ENCODE measurements at regions not wholly inside any gene's neighbourhood (a gene's known extent, or its start where the extent isn't known, plus 50 kb on each side); places are given as distances from the start of the nearest gene placed in this dataset.

- Histone ChIP-seq H3K27me3 (ENCODE audit: insufficient read depth, low read length) (peaks cover 65% of the 10 kb centered on the region), H3K4me2 (ENCODE audit: low read length) (no peak overlapping the region), H3K27ac (ENCODE audit: low read depth, low read length) (no peak overlapping the region), H3K9me2 (ENCODE audit: insufficient read depth) (no peaks in the 10 kb centered on the region), H3K4me1 (ENCODE audit: control insufficient read depth in 1 of 2, insufficient read depth in 2 of 2, low read length in 2 of 2) (no peaks in the 10 kb centered on the region), H3K79me2 (ENCODE audit: insufficient read depth, low read length) (no peaks in the 10 kb centered on the region), H2AFZ (ENCODE audit: low read depth, low read length, poor library complexity, severe bottlenecking) (no peak overlapping the region), H3K9ac (ENCODE audit: low read length) (no peak overlapping the region), H3K4me3 (replicated peaks in 1 of 2; ENCODE audit: low read depth in 1 of 2, low read length in 2 of 2) (no peak overlapping the region), H3K36me3 (ENCODE audit: control insufficient read depth in 1 of 2, insufficient read depth in 2 of 2, low read length in 2 of 2) (no peaks in the 10 kb centered on the region), H4K20me1 (ENCODE audit: insufficient read depth) (no peaks in the 10 kb centered on the region), H3K9me3 (ENCODE audit: control insufficient read depth in 1 of 2, insufficient read depth in 1 of 2, low read depth in 1 of 2, low read length in 2 of 2) (no peaks in the 10 kb centered on the region)
- ATAC-seq (no peak), DNase-seq (ENCODE audit: low read depth, low spot score) (no peak)
- BruUV-seq (replicated peaks) = no TSS peak
- TF ChIP-seq MAX (IDR thresholded peaks at IDR 0.05) = no peak
- no peak for TF ChIP-seq ATF3 (IDR thresholded peaks at IDR 0.05)
- TF ChIP-seq RAD21 (IDR thresholded peaks at IDR 0.05; ENCODE audit: low read depth) = no peak
- TF ChIP-seq SP1 (IDR thresholded peaks at IDR 0.05; ENCODE audit: low read depth) = no peak
- TF ChIP-seq EZH2phosphoT487 (IDR thresholded peaks at IDR 0.05; ENCODE audit: borderline replicate concordance) = no peak
- no peak for TF ChIP-seq ZBTB33 (IDR thresholded peaks at IDR 0.05; ENCODE audit: extremely low read depth, insufficient replicate concordance, low read length)
- no peak for TF ChIP-seq POLR2A (IDR thresholded peaks at IDR 0.05; ENCODE audit: borderline replicate concordance, extremely low read depth, insufficient read depth, insufficient read length)
- no peak for TF ChIP-seq SRF (IDR thresholded peaks at IDR 0.05; ENCODE audit: low read depth)
- no peak for TF ChIP-seq ELF1 (IDR thresholded peaks at IDR 0.05; ENCODE audit: borderline replicate concordance, low read depth)
- no peak for TF ChIP-seq ZFX (IDR thresholded peaks at IDR 0.05)
- no peak for TF ChIP-seq TCF7L2 (IDR thresholded peaks at IDR 0.05; ENCODE audit: borderline replicate concordance, extremely low read depth, insufficient read depth, insufficient read length)
- TF ChIP-seq REST (IDR thresholded peaks at IDR 0.05; ENCODE audit: low read depth) = no peak
- TF ChIP-seq YY1 (IDR thresholded peaks at IDR 0.05; ENCODE audit: extremely low read depth, insufficient replicate concordance, low read depth, low read length) = no peak
- no peak for TF ChIP-seq CEBPB (IDR thresholded peaks at IDR 0.05; ENCODE audit: low read depth)
- no peak for TF ChIP-seq POLR2AphosphoS5 (IDR thresholded peaks at IDR 0.05; ENCODE audit: low read depth, low read length)
- TF ChIP-seq JUND (IDR thresholded peaks at IDR 0.05) = no peak
- no peak for TF ChIP-seq EGR1 (IDR thresholded peaks at IDR 0.05; ENCODE audit: low read depth)
- no peak for TF ChIP-seq CBX3 (IDR thresholded peaks at IDR 0.05; ENCODE audit: low read depth)
- TF ChIP-seq EZH2 (IDR thresholded peaks at IDR 0.05) = no peak
- TF ChIP-seq CTCF (IDR thresholded peaks at IDR 0.05 in 2 of 3, conservative IDR thresholded peaks at IDR 0.05 in 1 of 3; ENCODE audit: borderline replicate concordance in 1 of 3, insufficient read depth in 1 of 3, low read depth in 2 of 3, low read length in 2 of 3) = no peak
- ChIA-PET POLR2A (no interaction called here), RAD21 (ENCODE audit: low non-redundant PET in 1 of 2, low total read pairs in 2 of 2, uncharacterized antibody in 2 of 2, unreplicated experiment in 2 of 2) (no interaction called here), CTCF (no interaction called here)
- intact Hi-C loops (cut with micrococcal nuclease) = no loop called here
Measured at GRCh38 chr7:25460433-25460832, 232.1 kb upstream of the NPVF start.

Measured in HCT116 (cell line).